KOPT-K1 (cell line): ENCODE measurements at regions not wholly inside any gene's neighbourhood (a gene's known extent, or its start where the extent isn't known, plus 50 kb on each side); places are given as distances from the start of the nearest gene placed in this dataset.
A peak's percentile ranks its signal among the peaks of the same experiment; 100 is the strongest.

Source experiments
- H3K27ac ChIP-seq: fragments of 200-600 bp; sonication (generic); 2 replicates; pipeline ENCODE4 v1.5.1; 2016; ENCODE audit warnings: antibody characterized with exemption, mild to moderate bottlenecking, low read depth, low read length; ENCODE audit not compliant: poor library complexity, severe bottlenecking
- H3K36me3 ChIP-seq: fragments of 200-600 bp; sonication (generic); 2 replicates; pipeline ENCODE4 v1.5.1; 2017; ENCODE audit warnings: antibody characterized with exemption, mild to moderate bottlenecking, low read length, moderate library complexity; ENCODE audit not compliant: insufficient read depth
- H3K9me3 ChIP-seq: fragments of 200-600 bp; sonication (generic); 2 replicates; pipeline ENCODE4 v1.5.1; 2017; ENCODE audit warnings: antibody characterized with exemption, low read length, mild to moderate bottlenecking; ENCODE audit not compliant: insufficient read depth, poor library complexity, severe bottlenecking

DNA sequence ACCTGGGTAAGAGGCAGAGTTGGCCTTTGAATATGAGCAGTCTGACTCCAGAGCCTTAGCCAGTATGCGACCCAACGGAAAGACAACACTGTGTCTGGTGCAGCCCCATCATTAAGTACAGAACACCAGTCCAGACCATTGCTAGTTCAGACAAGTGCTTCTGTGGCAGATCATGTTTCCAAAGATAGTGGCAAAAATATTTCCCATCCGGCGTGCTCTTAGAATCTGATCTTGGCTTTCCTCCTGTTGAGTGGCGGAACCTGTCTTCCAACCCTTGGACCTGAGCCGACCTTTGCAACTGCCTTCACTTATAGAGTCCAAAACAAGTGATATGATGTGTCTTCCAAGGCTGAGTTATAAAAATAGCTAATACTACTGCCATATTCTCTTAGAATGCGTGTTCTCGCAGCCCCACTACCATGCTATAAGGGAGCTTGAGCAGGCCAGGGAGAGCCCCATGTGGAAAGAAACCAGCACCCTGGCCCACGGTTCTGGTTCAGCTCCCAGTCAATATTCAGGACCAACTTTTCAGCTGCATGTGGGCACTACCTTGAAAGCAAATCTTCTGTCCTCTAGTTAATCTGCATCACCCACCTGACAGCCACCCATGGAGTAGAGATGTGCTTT lies 322.4 kb upstream of the SLCO3A1 start:
- Histone ChIP-seq H3K36me3 (no peaks in the 10 kb centered on the region), H3K27ac (peak overlapping the region; percentile 97), H3K9me3 (no peaks in the 10 kb centered on the region)

DNA sequence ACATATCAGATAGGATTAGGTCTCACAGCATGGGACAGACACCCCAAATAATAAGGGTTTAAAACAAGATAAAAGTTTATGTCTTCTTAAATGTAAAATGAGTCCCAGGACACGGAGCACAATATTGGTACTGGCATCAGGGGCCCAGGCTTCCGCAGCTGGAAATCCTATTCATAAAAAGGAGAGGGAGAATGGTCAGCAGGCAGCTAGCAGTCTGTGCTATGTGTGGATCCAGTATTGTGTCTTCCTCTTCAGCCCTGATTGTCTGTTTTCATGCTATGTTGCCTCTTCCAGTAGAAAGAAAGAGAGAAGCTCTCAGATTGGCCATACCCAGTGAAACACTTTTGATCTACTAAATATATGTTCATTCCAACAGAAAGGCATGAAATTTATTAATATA lies 319.3 kb upstream of the SLCO3A1 start:
- Histone ChIP-seq H3K36me3 (no peaks in the 10 kb centered on the region), H3K27ac (no peak overlapping the region), H3K9me3 (no peaks in the 10 kb centered on the region)

DNA sequence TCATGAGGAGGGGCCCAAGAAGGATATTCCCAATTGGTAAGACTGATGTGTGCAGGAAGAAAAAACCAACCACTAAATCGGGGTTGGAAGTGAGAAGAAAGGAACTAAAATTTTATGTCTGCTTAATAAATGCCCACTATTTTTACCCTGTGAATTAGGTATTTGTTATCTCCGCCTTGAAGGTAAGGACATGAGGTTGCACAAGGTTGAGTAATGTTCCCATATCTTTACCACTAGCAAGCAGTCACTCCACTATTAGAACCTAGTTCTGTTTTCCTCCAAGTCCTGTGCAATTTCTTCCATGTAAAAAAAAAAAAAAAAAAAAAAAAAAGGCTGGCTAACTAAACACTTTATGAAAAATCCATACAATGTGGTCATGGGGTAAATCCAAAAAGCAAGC lies 318.5 kb upstream of the SLCO3A1 start:
- Histone ChIP-seq H3K9me3 (no peaks in the 10 kb centered on the region), H3K27ac (no peak overlapping the region), H3K36me3 (no peaks in the 10 kb centered on the region)

DNA sequence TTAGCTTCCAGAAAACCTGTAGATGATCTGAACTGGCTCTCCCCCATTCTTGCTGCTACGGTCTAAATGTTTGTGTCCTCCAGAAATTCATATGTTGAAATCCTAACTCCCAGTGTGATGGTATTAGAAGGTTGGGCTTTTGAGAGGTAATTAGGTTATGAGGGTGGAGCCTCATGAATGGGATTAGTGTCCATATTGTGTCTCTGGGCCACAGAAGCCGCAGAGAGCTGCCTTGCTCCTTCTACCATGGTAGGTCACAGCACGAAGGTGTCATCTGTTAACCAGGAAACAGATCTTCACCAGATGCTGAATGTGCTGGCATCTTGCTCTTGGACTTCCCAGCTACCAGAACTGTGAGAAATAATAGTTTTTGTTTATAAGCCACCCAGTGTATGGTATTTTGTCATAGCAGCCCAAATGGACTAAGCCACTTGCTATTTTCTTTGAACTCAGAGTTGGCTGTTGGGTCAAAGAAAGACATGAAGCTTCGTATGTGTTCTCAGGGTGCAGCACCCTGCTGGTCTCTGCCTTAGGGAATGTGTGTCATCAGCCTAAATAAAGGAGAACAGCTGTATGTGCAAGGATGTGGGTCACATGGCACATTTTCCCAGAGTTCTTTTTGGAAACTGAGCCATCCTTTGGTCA lies 317.5 kb upstream of the SLCO3A1 start:
- Histone ChIP-seq H3K27ac (peak overlapping the region; percentile 49), H3K36me3 (no peaks in the 10 kb centered on the region), H3K9me3 (no peaks in the 10 kb centered on the region)

- Histone ChIP-seq H3K36me3 (no peaks in the 10 kb centered on the region), H3K9me3 (no peaks in the 10 kb centered on the region), H3K27ac (no peak overlapping the region)
These were observed 315.7 kb upstream of the SLCO3A1 start for GRCh38 chr15:91537856-91538255.

DNA sequence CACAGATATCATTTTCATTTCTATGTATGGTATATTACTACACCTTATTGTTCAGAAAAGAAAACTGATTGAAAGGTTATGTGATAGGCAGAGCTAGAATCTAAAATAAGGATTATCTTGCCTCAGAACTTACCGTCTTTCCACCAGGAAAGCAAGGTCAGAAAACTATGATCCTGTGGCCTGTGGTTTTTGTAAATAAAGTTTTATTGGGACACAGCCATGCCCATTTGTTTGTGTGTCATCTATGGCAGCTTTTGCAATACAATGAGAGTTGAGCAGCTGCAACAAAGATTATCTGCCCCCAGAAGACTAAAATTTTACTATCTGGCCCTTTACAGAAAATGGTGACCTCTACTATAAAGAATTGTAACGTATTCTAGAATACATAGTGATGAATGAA lies 314.7 kb upstream of the SLCO3A1 start:
- no peaks in the 10 kb centered on the region for H3K9me3 ChIP-seq
- no peak overlapping the region for H3K27ac ChIP-seq
- H3K36me3 ChIP-seq: no peaks in the 10 kb centered on the region

GRCh38 chr15:91541286-91541685 lies 312.2 kb upstream of the SLCO3A1 start:
- Histone ChIP-seq H3K27ac (no peak overlapping the region), H3K36me3 (no peaks in the 10 kb centered on the region), H3K9me3 (no peaks in the 10 kb centered on the region)

DNA sequence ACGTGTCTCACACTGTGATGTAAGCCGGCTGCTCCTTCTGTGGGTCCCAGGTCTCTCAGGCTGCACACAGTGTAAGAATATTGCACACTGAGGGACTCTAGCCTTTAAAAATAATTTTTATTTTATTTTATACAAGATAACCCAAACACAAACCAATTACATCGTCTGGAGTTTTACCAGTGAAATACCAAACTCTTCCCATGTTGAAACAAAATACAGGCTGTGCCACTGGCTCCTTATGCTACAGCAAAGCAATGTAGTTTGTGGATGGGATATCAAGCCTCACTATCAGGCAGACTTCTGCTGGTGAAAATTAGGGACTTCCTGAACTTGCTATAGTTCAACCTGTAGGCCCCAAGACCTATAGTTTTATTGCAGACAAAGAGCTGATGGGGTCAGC lies 311.3 kb upstream of the SLCO3A1 start:
- Histone ChIP-seq H3K27ac (no peak overlapping the region), H3K9me3 (no peaks in the 10 kb centered on the region), H3K36me3 (no peaks in the 10 kb centered on the region)

DNA sequence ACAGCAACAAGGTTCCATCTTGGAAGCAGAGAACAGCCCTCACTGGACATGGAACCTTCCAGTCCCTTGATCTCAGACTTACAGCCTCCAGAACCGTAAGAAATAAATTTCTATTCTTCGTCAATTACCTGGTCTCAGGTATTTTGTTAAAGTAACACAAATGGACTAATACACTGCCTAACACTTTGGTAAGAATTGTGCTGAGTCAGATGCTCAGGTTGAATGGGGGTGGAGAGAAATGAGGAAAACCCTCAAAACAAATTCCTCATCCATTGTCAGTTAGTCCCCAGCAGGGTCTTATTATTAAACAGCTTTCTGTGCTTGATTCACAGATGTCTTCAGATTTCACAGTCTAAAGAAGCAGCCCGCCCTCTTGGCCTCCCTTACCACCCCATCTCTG lies 306.2 kb upstream of the SLCO3A1 start:
- no peak overlapping the region for H3K27ac ChIP-seq
- no peaks in the 10 kb centered on the region for H3K36me3 ChIP-seq
- H3K9me3 ChIP-seq: no peaks in the 10 kb centered on the region

DNA sequence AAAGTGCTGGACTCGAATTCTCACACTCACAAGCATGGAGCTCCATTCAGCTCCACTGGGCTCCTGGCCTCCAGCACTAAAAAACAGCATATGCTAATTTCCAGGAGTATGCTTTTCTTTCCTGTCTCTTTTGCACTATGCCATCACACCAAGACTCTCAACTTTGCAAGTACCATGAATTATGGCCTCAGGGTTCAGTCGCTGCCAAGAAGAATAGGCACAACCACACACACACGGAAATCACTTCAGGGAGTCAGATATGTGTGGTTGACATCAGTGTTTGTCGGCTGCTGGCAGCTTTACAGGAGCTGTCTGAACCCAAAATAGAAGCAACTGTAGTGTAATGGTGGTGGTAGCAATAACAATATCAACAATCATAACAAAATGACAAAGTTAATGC lies 305.0 kb upstream of the SLCO3A1 start:
- Histone ChIP-seq H3K27ac (no peak overlapping the region), H3K9me3 (no peaks in the 10 kb centered on the region)

DNA sequence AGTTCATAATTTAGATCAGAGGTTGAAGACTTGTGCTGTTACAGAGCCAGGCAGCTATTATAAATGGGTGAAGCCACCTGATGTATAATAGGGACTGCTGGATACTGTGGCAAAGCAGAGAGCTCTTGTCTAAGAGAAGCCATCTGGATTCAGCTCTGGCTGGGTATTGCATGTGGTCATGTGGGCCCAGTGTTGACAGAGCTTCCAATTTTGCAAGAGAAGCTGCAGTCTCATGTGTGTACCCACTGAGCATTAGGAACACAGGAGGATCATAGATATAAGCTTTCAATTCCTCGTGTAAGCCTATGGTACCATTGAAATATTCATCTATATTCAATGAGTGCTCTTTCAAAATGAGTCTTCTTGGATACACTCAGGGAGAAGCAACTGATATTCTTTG lies 303.9 kb upstream of the SLCO3A1 start:
- Histone ChIP-seq H3K9me3 (no peaks in the 10 kb centered on the region), H3K27ac (no peak overlapping the region), H3K36me3 (no peaks in the 10 kb centered on the region)

More for the DNA sequence above, 305.0 kb upstream of the SLCO3A1 start:
- no peaks in the 10 kb centered on the region for H3K36me3 ChIP-seq

DNA sequence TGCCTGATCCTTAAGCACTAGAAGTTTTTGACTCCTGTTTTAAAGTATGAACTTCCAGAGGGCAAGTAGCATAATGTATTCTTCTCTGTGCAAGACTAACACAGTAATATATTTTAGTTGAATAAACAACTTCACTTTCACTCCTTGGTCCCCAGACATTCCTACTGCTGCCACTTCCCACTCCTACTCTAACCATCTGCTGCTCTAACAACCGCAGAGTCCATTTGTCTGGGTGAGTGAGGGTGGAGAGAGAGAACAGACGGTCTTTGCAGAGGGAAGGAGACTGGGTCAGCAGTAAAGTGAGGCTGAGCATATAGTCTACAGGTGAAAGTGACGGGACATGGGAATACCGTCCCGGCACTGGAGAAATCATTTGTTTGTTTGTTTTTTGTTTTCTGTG lies 301.0 kb upstream of the SLCO3A1 start:
- H3K27ac ChIP-seq: no peak overlapping the region
- no peaks in the 10 kb centered on the region for H3K9me3 ChIP-seq
- no peaks in the 10 kb centered on the region for H3K36me3 ChIP-seq

DNA sequence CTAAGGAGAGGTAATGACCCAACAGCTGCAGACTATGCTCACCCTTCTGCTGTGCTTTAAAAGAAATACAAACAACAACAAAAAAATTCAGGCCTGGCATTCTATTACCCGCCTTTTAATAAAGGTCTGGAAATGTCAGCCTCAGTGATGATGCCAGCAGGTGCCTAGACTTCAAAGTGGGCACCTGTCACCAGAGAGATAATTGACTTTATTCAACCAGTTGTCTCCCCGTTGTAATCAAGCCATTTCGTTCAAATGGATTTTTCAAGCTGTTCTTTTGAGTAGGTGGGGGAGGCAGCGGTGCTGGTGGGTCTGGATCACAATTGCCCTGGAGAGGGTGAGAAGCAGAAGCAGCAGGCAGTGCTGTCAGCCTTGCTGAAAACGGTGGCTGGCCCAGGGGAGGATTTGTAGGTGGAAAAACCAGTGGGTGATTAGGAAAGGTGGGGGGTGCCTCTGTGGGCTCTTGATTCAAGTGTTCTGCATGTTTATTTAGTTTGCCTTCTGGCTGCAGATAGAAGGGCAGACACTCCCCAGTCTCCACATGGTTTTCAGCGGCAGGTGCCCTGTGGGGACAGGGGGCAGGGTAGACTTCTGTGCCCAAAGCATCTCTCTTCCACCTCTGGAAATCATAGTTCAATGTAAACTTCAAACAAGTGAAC lies 300.2 kb upstream of the SLCO3A1 start:
- Histone ChIP-seq H3K36me3 (no peaks in the 10 kb centered on the region), H3K27ac (no peak overlapping the region), H3K9me3 (no peaks in the 10 kb centered on the region)

DNA sequence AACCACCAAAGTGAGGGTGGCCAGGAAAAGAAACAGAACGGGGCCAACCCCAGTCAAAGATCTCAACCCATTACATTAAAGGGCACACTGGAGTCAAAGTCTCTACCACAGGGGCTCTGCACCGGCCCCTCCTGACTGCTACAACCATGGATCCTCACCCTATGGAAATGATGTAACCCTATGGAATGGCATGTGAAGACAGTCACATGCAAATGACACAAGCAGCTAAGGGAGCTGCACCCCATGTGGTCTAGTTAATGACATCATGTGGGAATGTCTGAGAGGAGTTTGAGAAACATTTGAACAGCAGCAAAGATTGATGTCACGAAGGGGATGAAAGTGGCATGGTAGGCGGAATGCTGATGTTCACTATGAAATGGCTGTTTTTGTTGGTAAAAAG lies 298.2 kb upstream of the SLCO3A1 start:
- Histone ChIP-seq H3K36me3 (no peaks in the 10 kb centered on the region), H3K27ac (no peak overlapping the region), H3K9me3 (no peaks in the 10 kb centered on the region)

- Histone ChIP-seq H3K27ac (no peak overlapping the region), H3K9me3 (no peaks in the 10 kb centered on the region), H3K36me3 (no peaks in the 10 kb centered on the region)
These were observed 296.6 kb upstream of the SLCO3A1 start for GRCh38 chr15:91556926-91557325.

DNA sequence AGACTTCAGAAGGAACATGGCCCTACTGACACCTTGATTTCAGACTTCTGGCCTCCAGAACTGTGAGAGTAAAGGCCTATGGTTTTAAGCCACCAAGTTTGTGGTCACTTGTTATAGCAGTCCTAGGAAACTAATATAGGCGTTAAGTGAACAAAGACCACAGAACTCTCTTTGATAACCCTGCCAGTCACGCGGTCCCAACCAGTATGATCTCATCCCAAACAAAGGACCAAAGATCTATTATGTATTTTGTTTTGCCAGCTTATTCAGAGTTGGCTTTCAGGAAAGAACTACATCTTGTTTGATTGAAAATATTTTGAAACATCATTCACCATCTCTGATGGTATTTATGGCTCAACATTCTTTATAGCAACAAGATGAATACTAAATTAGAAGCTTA lies 294.4 kb upstream of the SLCO3A1 start:
- Histone ChIP-seq H3K27ac (no peak overlapping the region), H3K9me3 (no peaks in the 10 kb centered on the region), H3K36me3 (no peaks in the 10 kb centered on the region)
